HG02571 (cell line): ENCODE measurements at regions not wholly inside any gene's neighbourhood (a gene's known extent, or its start where the extent isn't known, plus 50 kb on each side); places are given as distances from the start of the nearest gene placed in this dataset.

Source experiments
- ATAC-seq: cut with Tn5 transposase; IDR thresholded peaks from one replicate; pipeline ENCODE4 v1.9.1; 2021; ENCODE audit warnings: mild to moderate bottlenecking, moderate library complexity; ENCODE audit not compliant: unreplicated experiment

- no peak for ATAC-seq
Observed at GRCh38 chr2:204042401-204042800, 105.8 kb downstream of the ICOS start.

- ATAC-seq: peak; percentile 80
Observed at GRCh38 chr2:204046145-204046544, 109.6 kb downstream of the ICOS start.

- ATAC-seq: peak; percentile 54
Observed at GRCh38 chr2:204049635-204050034, 113.1 kb downstream of the ICOS start.

DNA sequence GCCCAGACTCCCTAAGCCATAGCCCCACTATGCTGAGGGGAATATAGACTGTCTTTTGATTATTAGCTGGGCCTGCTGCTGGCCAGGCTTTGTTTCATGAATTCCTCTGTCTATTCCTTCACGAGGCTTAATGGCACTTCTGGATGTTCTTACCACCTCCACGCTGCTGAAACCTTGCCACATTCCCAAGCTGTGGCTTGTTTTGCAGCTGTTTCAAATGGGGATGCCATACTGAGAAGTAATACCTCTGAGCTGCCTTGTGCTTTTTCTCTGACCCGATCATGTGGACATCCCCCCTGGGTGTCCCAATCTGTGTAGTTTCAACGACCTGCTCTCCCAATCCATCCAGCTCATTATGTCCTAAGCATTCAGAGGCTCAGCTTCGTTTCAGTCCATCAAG is 114.1 kb downstream of the ICOS start:
- no peak for ATAC-seq

GRCh38 chr2:204051476-204051875 is 114.9 kb downstream of the ICOS start:
- no peak for ATAC-seq

DNA sequence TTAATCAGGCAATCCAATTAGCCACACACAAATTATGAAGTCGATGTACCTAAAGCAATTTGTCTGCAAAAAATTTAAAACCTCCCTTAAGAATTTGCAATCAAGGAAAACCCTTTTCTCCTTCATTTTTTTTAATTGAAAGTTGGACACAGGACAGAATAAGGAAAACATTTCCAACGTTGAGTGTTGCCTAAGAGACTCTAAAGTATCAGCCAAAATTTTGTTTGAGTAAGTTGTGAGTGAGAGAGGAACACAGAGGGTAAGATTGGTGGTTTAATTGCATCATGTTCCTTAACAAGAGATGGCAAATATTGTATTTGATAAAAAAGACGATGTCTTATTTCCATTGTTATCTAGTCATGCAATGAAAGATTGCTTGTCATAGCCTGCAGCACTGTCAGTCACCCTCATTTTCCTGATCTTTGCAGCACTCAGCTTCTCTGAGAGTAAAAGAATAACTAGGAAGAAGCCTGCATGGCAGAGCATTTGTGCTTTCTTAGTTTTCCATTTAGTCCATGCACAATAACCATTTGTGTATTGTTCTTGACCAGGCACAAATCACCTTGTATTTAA is 115.5 kb downstream of the ICOS start:
- no peak for ATAC-seq

DNA sequence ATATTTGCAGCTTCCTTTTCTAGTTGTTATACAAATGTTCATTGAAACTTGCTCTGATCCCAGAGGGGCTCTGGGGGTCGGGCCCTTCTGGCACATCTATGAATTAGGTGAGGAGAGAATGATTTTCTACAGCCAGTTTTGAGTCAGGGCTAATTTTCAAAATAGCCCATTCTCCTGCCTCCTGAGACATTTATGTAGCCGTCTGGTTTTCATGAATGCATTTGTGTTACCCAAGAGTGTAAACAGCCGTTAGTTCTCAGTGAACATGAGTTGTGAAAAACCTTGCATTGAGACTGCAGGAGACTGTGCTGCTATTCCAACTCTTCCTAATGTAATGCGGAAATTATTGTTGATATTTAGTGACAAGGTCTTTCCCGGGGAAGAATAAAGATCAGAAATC is 122.5 kb downstream of the ICOS start:
- no peak for ATAC-seq

- ATAC-seq: no peak
Observed at GRCh38 chr2:204060841-204061240, 124.3 kb downstream of the ICOS start.

- no peak for ATAC-seq
Observed at GRCh38 chr2:204061241-204061640, 124.7 kb downstream of the ICOS start.

DNA sequence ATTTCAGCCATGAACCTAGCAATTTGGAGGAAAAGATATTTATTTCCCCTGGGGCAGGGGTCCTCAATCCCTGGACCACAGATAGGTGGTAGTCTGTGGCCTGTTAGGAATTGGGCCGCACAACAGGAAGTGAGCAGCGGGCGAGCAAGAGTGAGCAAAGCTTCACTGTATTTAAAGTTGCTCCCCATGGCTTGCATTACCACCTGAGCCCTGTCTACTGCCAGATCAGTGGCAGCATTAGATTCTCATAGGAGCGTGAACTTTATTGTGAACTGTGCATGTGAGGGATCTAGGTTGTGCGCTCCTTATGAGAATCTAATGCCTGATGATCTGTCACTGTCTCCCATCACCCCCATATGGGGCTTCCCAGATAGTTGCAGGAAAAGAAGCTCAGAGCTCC is 127.6 kb downstream of the ICOS start:
- ATAC-seq: no peak

- ATAC-seq: no peak
Observed at GRCh38 chr2:204065566-204065965, 129.0 kb downstream of the ICOS start.

- no peak for ATAC-seq
Observed at GRCh38 chr2:204066051-204066450, 129.5 kb downstream of the ICOS start.

GRCh38 chr2:204069804-204070203 is 133.2 kb downstream of the ICOS start:
- ATAC-seq: no peak

DNA sequence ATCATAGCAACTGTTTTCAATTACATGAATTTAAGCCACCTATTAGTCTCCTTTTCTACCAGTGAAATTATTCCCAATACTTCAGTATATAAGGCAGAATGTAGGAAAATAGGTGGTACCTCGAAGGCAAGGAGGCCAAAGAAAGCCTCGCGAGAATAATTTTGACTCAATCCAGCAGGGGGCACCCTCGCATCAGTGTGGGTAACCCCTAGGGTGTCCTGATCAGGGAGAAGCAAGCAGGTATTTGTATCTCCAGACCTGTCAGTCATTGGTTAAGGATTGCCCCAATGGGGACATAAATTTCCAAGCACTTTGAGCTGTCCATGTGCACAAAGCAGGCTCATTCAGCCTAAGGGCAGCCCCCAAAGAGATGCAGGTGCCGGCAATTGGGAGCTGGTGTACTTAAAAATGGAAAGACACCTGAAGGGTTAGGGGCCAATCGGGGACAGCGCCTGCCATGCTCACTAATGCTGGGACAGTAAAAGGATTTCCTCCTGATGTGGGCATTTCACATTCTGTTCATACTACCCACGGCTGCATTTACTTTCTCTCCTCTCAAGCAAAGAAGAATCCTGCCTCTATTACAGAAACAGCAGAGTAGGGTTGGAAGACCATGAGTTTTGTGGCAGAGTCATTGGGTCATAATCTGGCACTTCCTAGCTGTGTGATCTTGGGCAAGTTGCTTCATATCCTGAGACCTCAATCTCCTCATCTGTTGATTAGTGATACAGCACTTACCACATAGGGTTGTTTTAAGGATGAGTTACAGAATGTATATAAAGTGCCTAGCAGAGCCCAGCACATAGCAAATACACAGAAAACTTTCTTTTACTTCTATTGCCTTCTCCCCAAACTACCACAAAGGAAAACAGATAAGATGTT is 136.1 kb downstream of the ICOS start:
- no peak for ATAC-seq

GRCh38 chr2:204074456-204074855 is 137.9 kb downstream of the ICOS start:
- no peak for ATAC-seq

GRCh38 chr2:204078003-204078698 is 141.6 kb downstream of the ICOS start:
- no peak for ATAC-seq

DNA sequence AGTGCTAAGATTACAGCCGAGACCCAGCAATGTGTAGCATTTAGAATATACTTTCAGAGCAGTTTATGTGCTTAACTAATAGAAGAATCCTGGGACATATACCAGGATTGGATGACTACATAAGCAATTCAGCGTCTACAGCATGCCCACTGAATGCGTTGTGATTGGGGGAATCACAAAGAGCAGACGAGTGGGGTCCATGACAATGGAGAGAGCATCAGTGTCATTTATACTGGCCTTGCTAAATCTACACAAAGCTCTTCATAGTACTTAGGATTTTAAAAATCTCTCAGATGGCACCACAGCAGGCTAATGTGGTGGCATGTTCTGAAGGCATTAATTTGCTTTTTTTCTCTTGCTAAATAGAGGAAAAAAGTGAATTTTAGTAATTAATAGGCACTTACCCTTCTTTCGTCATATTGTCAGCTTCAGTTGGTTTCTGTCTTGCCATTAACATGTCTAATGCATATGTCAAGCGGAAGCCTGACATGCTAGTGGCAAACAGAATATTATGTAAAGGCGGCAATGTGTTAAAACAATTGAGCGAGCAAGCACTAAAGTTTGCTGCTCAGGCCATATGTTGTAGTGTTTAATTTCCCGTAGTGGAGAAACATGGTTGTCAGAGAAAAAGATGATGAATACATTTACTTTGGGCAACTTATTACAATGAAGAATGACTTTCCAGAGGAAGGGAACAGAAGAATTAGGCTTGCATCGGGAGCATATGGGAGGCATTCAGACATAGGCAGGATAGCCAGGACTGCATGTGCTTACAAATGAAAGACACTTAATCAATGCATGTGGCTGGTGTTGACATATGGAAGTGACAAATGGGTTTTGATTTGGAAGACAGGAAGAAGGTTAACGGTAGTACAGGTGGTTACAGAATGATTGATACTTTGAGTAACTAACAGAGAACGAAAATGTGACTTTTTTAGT is 145.2 kb downstream of the ICOS start:
- no peak for ATAC-seq

GRCh38 chr2:204086167-204086566 is 149.6 kb downstream of the ICOS start:
- no peak for ATAC-seq

DNA sequence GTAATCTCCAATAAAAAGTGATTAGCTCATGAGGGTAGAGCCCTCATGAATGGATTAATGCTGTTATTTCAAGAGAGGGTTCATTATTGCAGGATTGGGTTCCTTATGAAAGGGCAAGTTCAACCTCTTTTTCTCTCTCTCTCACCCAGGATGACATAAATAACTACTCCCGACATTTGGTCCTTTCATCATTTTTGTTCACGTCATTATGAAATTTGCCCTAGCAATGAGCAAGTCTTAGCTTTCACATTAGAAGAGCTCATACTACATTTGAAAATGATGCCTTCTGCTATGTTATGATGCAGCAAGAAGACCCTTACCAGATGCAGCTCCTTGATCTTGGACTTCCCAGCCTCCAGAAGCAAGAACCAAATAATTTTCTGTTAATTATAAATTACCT is 152.5 kb downstream of the ICOS start:
- no peak for ATAC-seq

DNA sequence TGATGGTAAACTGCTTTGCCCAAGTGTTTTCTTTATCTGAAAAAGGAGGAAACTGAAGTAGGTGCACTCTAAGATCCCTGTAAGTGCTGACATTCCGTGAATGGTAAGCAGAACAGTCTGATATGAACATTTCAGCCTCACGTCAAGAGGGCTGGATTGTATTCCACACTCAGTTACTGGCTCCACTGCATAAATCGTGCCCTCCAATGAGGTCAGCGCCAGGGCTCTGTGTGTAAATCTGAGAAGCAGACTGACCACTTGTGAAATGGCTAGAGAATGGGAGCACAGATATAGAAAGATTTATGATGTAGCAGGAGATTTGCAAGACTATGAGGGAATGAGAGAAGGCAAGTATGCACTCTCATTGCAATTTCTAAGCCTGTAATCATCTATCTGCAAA is 153.0 kb downstream of the ICOS start:
- no peak for ATAC-seq

GRCh38 chr2:204090021-204090420 is 153.5 kb downstream of the ICOS start:
- ATAC-seq: no peak
